Skin of body (tissue), 1 donor: ENCODE measurements at regions not wholly inside any gene's neighbourhood (a gene's known extent, or its start where the extent isn't known, plus 50 kb on each side); places are given as distances from the start of the nearest gene placed in this dataset.
"Not testable (repeated sequence)": the region's sequence is repeated elsewhere in the genome, so short reads cannot be mapped to it uniquely, and the experiment has no call there.

ENCODE experiments used
- DNase-seq: peaks from one replicate; lab custom pipeline; 2025; lab: John Stamatoyannopoulos, UW

DNA sequence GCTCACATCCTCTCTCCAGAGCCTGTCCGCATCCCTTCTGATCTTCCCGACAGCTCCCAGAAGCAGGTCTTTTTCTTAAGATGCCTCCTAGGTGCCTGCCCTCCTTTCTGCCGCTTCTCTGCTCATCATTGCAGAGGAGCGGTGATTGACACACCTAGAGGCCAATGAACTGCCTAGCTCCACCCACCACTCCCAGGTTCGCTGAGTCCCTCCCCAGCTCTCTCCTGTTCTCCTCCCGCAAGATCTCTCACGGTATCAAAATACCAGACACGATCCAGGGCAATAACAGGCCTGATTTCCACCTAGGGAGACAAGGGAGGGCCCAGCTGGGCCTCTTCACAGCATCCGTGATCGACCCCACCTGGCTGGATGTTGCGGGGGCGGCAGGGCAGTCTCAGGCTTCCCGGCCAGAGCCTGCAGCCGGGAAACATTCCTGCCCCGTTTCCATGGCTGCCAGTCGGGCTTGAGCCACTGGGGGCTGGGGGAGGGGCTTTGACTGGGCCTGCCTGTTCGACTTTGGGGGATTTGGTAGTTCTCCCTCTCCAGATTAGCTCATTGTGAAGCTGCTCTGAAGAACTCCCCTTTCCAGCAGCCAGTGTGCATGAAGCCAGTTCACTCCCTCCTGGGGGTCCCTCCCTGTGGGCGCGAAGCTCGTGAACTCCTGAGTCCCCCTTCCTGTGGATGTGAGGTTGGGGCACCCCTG is 373.5 kb downstream of the RPS24 start:
- DNase-seq, result no peak

DNA sequence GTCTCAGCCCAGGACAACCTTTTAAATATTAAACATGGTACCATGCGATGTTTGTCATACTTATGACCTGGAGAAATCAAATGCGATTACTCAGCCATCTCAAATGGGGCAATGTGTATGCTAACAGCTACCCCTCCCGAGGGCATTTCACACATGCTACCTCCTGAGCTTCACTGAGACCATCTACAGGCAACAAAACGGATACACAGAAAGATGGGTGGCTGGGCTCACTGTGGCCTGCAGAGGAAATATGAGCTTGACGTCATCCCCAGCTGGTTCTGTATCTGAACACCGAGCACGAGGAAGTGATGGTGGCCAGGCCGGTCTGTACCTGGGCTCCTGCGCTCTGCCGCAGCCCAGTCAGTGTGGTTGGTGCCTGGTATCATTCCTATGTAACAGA is 374.3 kb downstream of the RPS24 start:
- DNase-seq, result no peak

DNA sequence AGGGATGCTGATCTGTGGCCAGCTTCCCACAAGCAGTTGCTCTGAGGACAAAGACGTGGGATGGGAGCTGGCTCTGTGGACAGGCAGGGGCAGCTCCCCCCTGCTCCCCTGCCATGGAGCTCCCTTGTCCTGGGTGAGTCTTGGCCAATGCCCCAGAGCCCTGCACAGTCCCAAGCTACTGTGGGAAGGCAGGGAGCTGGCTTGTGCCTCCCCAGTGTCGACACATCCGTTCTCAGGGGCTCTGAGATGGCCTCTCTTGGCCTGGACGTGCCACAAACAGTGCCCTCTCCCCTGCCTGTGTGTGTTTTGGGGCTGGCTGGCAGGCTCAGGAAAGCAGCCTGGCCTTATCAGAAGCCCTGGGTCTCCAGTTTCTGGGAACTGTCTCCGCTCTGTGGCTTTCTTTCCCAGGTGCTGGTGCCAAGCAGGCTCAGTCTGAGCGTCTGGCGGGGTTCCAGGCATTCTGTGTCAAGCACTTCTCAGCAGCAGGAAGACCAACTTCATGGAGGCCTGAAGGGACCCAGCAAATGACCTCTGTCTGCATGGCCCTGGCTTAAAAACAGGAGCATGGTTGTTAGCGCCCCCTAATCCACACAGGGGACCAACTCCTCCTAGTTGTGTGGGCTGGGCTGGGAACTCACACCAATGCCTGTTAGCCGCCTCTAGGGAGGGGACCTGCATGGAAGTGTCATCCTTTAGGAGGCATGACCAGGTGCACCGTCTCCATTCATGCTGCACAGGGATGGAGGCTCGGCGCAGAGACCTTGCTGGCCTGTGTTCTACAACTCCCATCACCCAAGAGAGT is 375.2 kb downstream of the RPS24 start:
- DNase-seq, result no peak

DNA sequence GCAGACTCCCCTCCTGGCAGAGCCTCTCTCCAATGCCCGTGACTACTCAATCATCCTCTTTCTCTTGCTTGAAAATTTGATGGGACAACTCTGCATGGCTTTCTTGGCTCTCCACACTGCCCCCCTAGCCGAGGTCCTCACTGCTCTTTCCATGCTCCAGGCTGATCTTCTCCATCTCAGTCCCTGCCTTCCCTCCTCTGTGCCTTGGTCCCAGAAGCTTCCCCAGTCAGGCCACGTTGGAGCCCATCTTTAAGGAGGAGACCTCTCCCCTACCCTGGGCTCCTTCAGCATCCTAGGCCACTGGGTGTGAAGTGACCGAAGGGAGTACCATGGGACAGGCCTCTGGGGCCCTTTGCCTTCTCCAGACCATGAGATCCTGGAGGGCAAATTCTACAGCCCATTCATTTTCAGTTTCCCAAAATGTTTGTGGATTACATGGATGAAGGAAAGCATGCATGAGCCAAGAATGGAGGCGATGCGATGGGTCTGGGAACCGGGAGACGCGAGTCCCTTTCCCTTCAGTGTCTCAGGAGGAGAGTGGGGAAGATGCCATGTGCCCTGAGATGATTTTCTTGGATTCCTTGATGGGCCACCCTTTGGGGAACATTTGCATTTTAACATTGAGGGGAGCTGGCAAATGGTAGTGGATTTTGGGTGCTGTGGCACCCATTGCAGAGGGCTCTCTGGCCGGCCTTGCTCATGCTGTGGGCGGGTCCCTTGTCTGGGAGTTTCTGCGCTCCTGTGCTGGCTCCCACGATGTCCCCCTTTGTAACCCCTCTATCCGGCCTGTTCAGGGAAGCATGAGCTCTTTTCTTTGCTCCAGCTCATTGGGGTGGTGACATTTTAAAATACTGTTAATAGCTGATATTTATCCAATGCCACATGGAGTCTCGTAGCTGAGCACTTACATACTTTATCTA is 376.6 kb downstream of the RPS24 start:
- DNase-seq, result no peak

DNA sequence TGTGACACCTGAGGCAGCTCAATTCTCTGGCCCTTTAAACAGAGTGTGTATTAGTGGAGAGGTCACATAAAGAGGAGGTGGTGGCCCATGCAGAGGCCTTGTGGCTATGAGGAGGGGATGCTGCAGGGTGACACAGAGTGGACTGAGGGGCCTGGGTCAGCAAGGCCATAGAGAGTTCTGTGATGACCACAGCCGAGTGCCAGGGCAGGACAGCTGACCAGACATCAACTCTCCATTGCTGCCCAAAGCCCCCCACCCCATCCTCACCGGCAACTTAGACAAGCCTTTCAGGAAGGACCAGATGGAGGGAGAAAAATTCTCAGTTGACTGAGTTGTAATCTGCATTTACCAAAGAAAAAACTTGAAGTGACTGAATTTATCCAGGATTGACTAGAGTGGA is 378.1 kb downstream of the RPS24 start:
- DNase-seq, result no peak

DNA sequence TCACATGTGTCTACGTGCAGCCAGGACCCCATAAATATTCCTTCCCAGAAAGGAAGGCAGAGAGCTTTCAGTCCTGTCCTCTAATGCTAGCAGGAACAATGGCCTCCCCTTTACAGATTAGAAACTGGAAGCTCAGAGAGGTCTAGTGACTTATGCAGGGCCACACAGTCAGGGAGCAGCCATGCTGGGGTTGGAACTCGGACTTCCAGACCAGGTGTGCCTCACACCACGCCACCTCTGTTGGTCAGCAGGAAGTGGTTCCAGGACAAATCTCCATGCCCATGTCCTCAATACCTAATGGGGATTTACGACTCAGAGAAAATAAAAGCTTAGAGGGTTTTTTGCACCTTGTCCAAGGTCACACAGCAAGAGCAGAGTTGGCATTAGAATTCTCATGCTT is 378.9 kb downstream of the RPS24 start:
- no peak for DNase-seq

DNA sequence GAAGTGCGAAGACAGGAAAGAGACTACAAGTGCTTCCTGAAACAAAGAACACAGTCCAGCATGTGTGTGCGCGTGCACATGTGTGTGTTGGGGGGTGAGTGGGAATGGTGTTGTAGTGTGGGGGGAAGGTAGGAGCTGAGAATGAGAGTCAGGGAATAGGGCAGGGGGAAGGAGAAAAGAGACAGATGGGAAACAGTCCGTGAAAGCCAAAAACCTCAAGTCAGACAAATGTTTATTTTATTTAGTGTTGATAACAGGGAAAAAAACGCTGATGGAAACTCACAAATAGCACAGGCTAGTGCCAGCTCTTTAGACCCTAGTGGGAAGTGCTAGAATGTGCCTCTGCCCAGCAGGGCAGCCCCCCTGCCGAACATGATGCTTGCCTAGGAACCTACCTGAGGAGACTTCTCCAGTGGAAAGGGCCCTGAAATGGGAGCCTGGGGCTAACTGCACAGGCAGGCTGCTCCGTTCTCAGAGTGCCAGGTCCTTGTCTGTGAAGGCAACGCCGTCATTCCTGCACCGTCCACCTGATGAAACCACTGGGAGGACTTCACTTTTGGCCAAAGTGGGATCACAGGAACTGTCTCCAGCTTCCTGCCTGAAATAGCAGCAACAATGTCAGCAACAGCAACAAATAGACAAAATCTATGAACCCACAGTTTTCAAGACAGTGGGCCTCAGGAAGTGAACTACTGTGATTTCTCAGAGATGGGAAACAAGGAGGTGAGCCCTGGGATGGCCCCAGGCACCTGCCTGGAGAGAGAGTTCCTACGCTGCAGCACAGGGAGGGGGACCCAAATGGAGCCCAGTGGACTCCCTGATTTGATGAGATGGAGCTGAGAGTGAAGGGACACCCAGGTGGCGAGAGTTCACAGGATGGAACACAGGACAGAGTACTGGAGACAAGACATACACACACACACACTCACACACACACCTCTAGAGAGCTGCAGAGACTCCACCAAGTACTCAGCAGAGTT is 379.7 kb downstream of the RPS24 start:
- no peak for DNase-seq

DNA sequence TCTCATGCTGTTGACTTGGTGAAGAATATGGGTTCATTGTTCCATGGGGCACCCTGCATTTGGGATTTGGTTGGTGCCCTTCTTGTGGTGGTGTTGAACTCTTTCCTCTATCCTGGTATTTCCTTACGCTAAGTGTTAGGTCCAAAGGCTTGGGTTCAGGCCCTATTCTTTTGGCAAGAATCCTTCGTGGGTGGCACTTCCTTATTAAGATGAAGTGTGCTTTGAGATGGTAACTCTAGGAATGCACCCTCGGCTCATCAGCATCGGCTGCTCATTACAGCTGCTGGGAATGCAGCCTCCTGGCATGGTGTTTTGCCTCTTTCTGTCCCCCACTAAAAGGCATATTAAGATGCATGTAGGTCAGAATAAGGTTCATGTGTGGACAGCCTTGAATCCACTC is 380.7 kb downstream of the RPS24 start:
- no peak for DNase-seq

DNA sequence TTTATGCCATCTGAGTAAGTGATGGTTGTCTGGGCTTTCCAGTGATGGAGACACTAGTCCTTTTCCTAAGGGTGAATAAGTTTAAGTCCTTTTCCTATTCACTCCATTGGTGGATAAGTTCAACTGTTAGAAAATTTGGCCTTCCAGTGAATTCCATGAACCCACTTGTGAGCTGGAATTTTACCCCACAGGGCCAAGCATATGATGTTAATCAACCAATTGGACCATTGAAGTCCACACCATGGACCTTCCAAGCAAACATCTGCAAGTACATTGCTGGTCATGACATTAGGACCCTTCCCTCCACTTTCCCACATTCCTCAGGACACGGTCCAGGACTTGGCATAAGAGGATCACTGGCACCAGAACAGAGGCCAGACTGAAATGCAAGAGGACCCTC is 381.4 kb downstream of the RPS24 start:
- no peak for DNase-seq

DNA sequence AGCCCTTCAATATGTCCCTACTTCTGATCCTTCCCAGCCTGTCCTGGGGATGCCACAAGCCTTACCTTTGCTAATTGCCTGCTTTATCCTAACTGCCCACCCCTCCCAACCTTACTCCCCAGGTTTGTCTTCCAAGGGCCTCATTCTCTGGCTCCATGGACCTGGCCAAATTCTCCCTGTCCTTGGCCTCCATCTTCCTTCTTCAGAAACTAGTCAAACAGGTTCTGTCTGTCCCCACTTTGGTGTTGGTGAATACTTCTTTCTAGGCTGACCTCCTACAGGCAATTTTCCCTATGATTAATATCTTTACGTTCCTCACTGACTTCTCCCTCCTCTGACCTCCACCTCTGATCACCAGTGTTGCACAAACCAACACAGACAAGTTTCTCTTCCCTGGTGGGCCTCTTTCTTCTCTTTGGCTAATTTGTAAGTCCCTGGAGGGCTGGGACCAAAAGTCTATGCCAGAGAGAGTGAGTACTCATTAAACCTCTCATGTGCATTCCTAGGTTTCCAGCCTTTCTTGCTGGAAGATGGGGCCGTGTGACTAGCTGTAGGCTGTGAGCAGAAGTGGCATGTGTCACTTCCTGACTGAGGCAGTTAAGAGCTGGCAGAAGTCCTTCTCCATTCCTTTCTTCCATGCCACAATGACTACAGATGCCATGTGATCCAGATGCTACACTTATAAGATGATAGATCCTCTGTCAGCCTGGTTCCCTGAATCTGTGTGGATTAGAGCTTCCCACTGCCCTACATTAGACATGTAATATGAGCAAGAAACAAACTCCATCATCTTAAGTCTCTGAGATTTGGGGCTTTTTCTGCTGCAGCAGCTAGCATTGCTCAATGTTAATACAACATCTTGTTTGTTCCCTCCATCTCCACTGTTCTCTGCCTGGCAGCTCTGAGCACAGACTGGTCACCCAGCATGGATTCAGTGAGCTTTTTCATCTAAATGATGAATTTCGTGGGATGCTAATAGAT is 382.7 kb downstream of the RPS24 start:
- no peak for DNase-seq

DNA sequence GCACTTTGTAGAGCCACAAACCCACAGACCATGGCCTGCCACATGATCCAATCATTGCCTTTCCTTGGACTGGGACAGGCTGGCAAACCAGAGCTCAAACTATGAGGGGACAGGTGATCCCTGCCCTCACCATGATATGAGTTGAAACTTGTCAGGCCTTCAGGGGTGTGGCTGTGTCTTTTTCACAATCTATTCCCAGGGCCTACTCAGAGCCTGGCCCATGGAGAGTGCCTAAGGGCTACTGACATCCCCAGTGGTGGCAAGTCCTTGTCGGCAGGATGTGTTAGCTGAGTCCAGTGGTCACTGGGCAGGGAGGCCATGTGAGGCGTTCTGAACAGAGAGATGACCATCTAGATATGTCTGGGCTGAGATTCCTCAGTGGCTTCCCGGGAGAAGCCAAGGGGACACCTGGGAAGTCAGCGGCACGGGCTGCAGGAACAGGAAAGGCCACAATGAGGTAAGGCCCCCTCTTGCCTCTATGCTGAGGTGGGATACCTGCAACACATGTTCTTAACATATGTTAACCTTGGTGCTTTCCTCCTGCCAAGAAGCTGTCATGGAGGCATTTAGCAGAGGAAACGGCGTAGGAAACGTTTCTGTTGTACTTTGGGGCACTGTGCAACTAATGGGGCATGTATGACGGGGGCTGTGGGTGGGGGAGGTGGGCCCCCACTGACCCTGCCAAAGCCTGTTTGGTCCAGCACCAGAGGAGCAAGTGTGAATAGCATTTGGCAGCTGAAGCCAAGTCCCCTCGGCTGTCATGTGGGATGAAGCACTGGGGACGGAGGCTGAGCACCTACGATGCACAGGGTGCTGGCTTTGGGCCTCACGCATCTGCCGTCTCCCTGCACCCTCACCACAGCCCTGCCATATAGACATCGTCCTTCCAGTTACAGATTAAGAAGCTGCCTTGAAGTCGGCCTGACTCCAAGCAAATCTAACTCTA is 384.0 kb downstream of the RPS24 start:
- no peak for DNase-seq

DNA sequence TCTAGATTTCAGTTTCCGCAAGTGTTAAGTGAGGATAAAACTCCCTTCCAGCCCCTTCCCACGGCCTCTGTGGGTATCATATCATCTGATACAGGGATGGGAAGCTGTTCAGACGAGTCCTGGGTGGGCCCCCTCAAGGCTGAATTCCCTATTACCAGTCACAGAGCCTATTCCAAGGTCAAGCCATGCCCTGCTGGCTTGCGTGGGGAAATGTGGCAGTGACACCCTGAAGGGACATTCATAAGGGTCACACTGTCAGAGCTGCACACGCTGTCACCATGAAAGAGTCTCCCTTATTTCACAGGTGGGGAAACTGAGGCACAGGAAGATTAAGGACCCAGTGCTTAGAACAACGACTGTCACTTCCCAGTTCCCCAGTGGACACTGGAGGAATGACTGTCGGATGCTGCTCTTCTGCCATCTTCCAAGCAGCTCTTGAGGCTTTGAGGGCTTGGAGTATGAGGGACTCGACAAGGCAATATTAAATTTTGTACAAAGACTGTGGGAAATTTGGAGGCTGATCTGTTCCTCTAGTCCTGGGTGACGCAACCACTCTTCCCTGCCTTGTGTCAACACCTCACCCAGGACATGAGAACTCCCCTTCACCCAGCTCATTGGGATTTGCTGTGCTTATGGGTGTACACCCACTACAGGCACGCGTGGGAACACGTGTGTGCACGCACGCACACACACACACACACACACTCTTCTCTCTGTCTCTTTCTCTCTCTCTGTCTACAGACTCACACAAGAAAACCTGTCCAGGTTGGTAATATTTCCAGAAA is 386.0 kb downstream of the RPS24 start:
- DNase-seq, result no peak

DNA sequence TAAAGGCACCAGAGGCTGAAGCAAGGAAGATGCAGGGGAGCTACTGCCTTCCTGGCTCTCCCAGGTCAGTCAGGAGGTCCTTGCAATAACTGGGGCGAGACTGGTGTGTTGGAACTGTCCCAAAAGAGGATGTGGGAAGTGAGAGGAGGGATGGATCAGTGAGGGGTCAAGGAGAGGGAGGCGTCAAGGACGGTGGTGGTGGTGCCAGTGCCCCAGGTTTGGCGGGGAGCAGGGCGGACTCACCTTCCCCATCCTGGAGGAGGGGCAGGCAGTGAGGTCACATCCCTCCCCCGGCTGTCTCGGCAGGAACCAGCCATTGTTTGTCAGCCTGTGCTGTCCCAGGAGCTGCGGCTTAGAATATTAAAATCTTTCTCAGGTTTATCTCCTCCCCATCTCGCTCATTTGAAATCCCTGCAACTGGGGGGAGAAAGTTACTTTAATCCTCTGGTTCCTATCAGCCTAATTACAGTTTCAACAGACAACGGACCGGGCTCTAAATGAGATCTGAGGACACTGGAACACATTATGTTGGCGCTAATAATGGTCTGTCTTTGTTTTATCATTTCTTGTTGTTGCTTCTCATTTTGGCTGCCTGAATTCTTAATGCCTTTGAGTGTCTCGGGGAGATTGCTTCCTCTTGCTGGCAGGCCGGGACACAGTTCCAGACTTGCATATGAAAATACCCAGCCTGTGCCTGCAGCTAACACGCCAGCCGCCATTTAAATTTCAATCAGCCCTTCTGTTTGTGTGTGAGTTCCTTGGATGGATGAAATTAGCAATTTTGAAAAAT is 387.5 kb downstream of the RPS24 start:
- DNase-seq, result no peak

DNA sequence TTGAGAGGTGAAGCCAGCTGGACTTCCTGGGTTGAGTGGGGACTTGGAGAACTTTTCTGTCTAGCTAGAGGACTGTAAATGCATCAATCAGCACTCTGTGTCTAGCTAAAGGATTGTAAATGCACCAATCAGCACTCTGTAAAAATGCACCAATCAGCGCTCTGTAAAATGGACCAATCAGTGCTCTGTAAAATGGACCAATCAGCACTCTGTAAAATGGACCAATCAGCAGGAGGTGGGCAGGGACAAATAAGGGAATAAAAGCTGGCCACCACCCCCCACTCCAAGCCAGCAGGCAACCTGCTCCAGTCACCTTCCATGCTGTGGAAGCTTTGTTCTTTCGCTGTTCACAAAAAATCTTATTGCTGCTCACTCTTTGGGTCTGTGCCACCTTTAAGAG is 390.4 kb downstream of the RPS24 start:
- not testable (repeated sequence) for DNase-seq

DNA sequence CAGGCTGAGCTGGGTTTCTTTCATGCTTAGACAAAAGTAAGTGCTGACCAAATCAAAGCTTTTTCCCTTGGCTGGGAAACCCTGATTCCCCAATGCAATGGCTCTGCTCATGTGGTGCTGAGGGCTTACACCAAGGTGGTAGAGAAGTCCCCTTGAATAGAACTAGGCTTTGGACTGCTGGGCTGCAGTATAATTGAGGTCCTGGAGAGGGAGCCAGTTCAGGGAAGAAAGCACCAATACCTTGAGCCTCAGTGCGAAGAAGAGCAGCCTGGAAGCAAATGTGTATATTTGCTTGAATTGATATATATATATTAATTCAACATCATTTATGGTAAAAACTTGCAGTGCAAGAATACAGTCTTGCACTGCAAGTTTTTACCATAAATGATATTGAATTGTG is 391.1 kb downstream of the RPS24 start:
- no peak for DNase-seq

DNA sequence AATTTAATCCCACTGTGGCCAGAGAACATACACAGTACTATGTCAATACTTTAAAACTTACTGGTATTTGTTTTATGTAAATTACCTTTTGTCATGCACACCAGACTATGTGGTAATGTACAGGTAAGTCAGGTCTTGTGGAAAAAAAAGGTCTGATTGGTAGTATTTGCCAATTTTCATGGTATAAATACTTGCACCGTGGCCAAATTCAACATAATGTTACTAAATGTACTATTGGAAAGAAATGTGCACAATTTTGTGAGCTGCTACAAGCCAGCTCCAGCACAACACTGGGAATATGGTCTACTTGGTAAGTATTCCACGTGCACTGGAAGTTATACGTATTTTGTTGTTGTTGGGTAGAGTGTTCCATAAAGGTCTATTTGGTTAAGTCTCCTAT is 392.5 kb downstream of the RPS24 start:
- no peak for DNase-seq

DNA sequence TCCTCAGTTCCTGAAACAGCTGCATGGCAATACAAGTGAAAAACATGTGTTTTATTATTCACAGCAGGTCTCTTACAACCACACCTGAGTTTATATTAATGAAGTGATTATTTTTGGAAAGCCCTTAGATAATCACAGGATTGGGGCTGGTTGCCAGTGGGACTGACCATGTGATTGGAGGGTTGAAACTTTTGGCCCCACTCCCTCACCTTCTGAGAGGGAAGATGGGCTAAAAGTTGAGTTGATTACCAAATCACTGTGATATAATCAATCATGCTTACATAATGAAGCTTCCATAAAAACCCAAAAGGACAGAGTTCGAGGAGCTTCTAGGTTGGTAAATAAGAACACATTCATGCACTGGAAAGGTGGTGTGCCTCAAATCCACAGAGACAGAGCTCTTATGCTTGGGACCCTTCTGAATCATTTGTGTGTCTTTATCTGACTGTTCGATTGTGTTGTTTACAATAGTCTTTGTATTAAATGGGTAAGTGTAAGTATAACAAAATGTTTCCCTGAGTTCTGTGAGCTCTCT is 393.9 kb downstream of the RPS24 start:
- no peak for DNase-seq
